ENCODE measurements at regions not wholly inside any gene's neighbourhood (a gene's known extent, or its start where the extent isn't known, plus 50 kb on each side); places are given as distances from the start of the nearest gene placed in this dataset.

DNA sequence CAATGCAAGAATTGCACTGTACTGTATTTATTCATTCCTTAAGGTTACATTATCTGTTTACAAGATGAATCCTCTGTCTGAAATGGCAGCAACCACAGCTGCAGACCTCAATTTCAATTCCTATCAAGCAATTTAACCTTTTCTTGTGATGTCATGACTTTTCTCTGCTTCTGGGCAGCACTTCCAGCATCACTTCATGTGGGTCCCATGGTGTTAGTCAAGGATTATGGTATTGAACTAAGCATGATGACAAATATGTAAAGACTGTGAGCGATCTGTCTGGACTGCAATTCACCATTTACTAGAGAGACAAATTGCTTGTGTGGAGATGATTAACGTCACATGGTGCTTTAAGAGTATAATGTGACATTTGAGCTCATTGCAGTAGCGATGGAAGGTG, 90.5 kb upstream of the CCN2 start (continued):
- TF ChIP-seq, protein P1, sequence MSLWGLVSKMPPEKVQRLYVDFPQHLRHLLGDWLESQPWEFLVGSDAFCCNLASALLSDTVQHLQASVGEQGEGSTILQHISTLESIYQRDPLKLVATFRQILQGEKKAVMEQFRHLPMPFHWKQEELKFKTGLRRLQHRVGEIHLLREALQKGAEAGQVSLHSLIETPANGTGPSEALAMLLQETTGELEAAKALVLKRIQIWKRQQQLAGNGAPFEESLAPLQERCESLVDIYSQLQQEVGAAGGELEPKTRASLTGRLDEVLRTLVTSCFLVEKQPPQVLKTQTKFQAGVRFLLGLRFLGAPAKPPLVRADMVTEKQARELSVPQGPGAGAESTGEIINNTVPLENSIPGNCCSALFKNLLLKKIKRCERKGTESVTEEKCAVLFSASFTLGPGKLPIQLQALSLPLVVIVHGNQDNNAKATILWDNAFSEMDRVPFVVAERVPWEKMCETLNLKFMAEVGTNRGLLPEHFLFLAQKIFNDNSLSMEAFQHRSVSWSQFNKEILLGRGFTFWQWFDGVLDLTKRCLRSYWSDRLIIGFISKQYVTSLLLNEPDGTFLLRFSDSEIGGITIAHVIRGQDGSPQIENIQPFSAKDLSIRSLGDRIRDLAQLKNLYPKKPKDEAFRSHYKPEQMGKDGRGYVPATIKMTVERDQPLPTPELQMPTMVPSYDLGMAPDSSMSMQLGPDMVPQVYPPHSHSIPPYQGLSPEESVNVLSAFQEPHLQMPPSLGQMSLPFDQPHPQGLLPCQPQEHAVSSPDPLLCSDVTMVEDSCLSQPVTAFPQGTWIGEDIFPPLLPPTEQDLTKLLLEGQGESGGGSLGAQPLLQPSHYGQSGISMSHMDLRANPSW (CRISPR knock-in tag; conservative IDR thresholded peaks at IDR 0.05; ENCODE audit: low read depth) = no peak
- TF ChIP-seq, protein P2, sequence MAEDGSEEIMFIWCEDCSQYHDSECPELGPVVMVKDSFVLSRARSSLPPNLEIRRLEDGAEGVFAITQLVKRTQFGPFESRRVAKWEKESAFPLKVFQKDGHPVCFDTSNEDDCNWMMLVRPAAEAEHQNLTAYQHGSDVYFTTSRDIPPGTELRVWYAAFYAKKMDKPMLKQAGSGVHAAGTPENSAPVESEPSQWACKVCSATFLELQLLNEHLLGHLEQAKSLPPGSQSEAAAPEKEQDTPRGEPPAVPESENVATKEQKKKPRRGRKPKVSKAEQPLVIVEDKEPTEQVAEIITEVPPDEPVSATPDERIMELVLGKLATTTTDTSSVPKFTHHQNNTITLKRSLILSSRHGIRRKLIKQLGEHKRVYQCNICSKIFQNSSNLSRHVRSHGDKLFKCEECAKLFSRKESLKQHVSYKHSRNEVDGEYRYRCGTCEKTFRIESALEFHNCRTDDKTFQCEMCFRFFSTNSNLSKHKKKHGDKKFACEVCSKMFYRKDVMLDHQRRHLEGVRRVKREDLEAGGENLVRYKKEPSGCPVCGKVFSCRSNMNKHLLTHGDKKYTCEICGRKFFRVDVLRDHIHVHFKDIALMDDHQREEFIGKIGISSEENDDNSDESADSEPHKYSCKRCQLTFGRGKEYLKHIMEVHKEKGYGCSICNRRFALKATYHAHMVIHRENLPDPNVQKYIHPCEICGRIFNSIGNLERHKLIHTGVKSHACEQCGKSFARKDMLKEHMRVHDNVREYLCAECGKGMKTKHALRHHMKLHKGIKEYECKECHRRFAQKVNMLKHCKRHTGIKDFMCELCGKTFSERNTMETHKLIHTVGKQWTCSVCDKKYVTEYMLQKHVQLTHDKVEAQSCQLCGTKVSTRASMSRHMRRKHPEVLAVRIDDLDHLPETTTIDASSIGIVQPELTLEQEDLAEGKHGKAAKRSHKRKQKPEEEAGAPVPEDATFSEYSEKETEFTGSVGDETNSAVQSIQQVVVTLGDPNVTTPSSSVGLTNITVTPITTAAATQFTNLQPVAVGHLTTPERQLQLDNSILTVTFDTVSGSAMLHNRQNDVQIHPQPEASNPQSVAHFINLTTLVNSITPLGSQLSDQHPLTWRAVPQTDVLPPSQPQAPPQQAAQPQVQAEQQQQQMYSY (CRISPR knock-in tag; IDR thresholded peaks at IDR 0.05) = no peak
- no peak for TF ChIP-seq TEAD1 (CRISPR knock-in tag; IDR thresholded peaks at IDR 0.05)
- TF ChIP-seq, protein P3, sequence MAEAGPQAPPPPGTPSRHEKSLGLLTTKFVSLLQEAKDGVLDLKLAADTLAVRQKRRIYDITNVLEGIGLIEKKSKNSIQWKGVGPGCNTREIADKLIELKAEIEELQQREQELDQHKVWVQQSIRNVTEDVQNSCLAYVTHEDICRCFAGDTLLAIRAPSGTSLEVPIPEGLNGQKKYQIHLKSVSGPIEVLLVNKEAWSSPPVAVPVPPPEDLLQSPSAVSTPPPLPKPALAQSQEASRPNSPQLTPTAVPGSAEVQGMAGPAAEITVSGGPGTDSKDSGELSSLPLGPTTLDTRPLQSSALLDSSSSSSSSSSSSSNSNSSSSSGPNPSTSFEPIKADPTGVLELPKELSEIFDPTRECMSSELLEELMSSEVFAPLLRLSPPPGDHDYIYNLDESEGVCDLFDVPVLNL (CRISPR knock-in tag; IDR thresholded peaks at IDR 0.05; ENCODE audit: borderline replicate concordance, low read depth) = no peak
- no peak for TF ChIP-seq ZNF263 (CRISPR knock-in tag; IDR thresholded peaks at IDR 0.05; ENCODE audit: low read depth)
- TF ChIP-seq ESRRA (CRISPR knock-in tag; IDR thresholded peaks at IDR 0.05; ENCODE audit: borderline replicate concordance) = no peak
- TF ChIP-seq, protein P4, sequence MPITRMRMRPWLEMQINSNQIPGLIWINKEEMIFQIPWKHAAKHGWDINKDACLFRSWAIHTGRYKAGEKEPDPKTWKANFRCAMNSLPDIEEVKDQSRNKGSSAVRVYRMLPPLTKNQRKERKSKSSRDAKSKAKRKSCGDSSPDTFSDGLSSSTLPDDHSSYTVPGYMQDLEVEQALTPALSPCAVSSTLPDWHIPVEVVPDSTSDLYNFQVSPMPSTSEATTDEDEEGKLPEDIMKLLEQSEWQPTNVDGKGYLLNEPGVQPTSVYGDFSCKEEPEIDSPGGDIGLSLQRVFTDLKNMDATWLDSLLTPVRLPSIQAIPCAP (CRISPR knock-in tag; IDR thresholded peaks at IDR 0.05) = no peak
- TF ChIP-seq NFATC4 (CRISPR knock-in tag; IDR thresholded peaks at IDR 0.05) = no peak

DNA sequence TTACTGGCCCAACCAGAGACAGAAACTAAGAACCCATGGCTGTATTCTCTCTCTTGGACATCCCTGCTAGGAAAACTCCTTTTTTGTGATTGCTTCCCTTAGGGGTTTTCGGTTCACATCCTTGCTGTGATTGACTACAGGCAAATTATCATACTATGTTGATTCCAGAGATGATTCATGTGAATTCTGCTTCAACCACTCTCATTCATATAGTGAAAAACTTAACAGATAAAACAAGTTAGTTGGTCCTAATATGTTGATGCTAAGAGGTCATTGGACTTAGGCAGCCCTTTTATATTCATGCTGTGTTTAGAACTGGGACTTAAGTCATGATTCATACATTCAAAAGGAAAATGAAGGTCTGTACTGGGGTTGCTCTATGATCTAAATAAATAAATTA, 76.9 kb upstream of the CCN2 start:
- H3K9me3 Mint-ChIP-seq = peaks cover 6% of the 10 kb centered on the region
- POLR2A ChIA-PET = no interaction called here
- no peaks in the 10 kb centered on the region for H3K36me3 Mint-ChIP-seq
- CTCF ChIA-PET = no interaction called here
- H3K27ac Mint-ChIP-seq = no peak overlapping the region
- no peak overlapping the region for H3K4me3 Mint-ChIP-seq
- ATAC-seq (no peak), DNase-seq (ENCODE audit: low spot score) (no peak)
- H3K27me3 Mint-ChIP-seq (ENCODE audit: low read depth) = no peaks in the 10 kb centered on the region; the same call in 1 of the 2 replicates
- peaks cover 18% of the 10 kb centered on the region for H3K4me1 Mint-ChIP-seq
- TF ChIP-seq GABPB1 (CRISPR knock-in tag; IDR thresholded peaks at IDR 0.05) = no peak
- TF ChIP-seq RORB (CRISPR knock-in tag; IDR thresholded peaks at IDR 0.05) = no peak
- no peak for TF ChIP-seq OVOL2 (CRISPR knock-in tag; IDR thresholded peaks at IDR 0.05; ENCODE audit: borderline replicate concordance)
- no peak for TF ChIP-seq CBFB (CRISPR knock-in tag; IDR thresholded peaks at IDR 0.05; ENCODE audit: low read depth)
- TF ChIP-seq TCF7 (CRISPR knock-in tag; IDR thresholded peaks at IDR 0.05; ENCODE audit: low read depth) = no peak
- TF ChIP-seq, protein P5, sequence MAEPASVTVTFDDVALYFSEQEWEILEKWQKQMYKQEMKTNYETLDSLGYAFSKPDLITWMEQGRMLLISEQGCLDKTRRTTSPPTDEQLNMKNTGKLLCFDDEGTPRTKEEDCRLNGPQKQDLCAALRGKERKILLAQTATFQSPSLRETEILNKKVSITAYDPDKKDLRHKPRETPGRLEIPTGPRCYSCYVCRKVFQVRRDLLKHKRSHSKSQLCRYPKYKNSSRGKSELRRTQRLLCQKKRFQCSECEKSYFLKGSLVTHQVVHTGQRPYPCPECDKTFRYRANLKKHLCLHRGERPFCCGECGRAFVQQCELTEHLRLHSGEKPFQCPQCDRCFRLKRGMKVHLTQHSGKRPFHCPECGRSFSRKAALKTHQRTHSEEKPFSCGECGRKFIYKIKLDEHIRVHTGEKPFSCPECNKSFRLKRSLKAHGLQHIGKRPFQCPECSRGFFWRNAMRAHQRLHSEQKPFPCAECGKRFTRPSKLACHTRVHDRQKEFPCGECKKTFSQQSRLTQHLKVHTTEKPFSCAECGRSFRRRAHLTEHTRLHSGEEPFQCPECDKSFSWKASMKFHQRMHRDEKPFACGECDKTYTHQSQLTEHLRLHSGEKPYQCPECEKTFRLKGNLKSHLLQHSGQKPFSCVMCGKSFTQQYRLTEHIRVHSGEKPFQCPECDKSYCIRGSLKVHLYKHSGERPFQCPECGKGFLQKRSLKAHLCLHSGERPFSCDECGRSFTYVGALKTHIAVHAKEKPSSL (CRISPR knock-in tag; conservative IDR thresholded peaks at IDR 0.05) = no peak
- TF ChIP-seq, protein P6, sequence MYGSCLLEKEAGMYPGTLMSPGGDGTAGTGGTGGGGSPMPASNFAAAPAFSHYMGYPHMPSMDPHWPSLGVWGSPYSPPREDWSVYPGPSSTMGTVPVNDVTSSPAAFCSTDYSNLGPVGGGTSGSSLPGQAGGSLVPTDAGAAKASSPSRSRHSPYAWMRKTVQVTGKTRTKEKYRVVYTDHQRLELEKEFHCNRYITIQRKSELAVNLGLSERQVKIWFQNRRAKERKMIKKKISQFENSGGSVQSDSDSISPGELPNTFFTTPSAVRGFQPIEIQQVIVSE (CRISPR knock-in tag; IDR thresholded peaks at IDR 0.05; ENCODE audit: borderline replicate concordance) = no peak
- TF ChIP-seq, protein P7, sequence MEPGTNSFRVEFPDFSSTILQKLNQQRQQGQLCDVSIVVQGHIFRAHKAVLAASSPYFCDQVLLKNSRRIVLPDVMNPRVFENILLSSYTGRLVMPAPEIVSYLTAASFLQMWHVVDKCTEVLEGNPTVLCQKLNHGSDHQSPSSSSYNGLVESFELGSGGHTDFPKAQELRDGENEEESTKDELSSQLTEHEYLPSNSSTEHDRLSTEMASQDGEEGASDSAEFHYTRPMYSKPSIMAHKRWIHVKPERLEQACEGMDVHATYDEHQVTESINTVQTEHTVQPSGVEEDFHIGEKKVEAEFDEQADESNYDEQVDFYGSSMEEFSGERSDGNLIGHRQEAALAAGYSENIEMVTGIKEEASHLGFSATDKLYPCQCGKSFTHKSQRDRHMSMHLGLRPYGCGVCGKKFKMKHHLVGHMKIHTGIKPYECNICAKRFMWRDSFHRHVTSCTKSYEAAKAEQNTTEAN (CRISPR knock-in tag; IDR thresholded peaks at IDR 0.05) = no peak
- TF ChIP-seq RELA (CRISPR knock-in tag; IDR thresholded peaks at IDR 0.05; ENCODE audit: borderline replicate concordance) = no peak
- TF ChIP-seq, protein P3 (CRISPR knock-in tag; IDR thresholded peaks at IDR 0.05; ENCODE audit: borderline replicate concordance, low read depth) = no peak
- TF ChIP-seq, protein P8, sequence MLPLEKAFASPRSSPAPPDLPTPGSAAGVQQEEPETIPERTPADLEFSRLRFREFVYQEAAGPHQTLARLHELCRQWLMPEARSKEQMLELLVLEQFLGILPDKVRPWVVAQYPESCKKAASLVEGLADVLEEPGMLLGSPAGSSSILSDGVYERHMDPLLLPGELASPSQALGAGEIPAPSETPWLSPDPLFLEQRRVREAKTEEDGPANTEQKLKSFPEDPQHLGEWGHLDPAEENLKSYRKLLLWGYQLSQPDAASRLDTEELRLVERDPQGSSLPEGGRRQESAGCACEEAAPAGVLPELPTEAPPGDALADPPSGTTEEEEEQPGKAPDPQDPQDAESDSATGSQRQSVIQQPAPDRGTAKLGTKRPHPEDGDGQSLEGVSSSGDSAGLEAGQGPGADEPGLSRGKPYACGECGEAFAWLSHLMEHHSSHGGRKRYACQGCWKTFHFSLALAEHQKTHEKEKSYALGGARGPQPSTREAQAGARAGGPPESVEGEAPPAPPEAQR (CRISPR knock-in tag; IDR thresholded peaks at IDR 0.05) = no peak
- no peak for TF ChIP-seq MXD4 (CRISPR knock-in tag; IDR thresholded peaks at IDR 0.05; ENCODE audit: borderline replicate concordance)
- TF ChIP-seq ZNF121 (CRISPR knock-in tag; IDR thresholded peaks at IDR 0.05) = no peak
- TF ChIP-seq ZNF232 (CRISPR knock-in tag; IDR thresholded peaks at IDR 0.05) = no peak
- TF ChIP-seq FOXJ3 (CRISPR knock-in tag; IDR thresholded peaks at IDR 0.05; ENCODE audit: borderline replicate concordance) = no peak
